DND-41 (cell line): ENCODE measurements at regions not wholly inside any gene's neighbourhood (a gene's known extent, or its start where the extent isn't known, plus 50 kb on each side); places are given as distances from the start of the nearest gene placed in this dataset.

ENCODE experiments used
- ATAC-seq: fragments of 200-7000 bp; cut with Tn5 transposase; 3 replicates; pipeline ENCODE4 v1.9.1; 2021; ENCODE audit warnings: low read depth; ENCODE audit not compliant: insufficient read depth
- DNase-seq: peaks from one replicate; pipeline ENCODE4 v3.0.0-alpha.2; 2020
- H2AFZ ChIP-seq: 2 replicates; pipeline ENCODE4 v1.6.0; 2012; ENCODE audit warnings: low read depth, low read length
- H3K27ac ChIP-seq: 2 replicates; pipeline ENCODE4 v1.5.1; 2012; ENCODE audit warnings: low read length, inconsistent platforms
- H3K27me3 ChIP-seq: fragments of 200-600 bp; sonication (generic); 2 replicates; pipeline ENCODE4 v1.6.0; 2012; ENCODE audit warnings: low read length, mild to moderate bottlenecking, inconsistent platforms; ENCODE audit not compliant: insufficient read depth, poor library complexity
- H3K36me3 ChIP-seq: 2 replicates; pipeline ENCODE4 v1.5.1; 2012; ENCODE audit warnings: low read length, inconsistent platforms; ENCODE audit not compliant: insufficient read depth
- H3K4me1 ChIP-seq: 2 replicates; pipeline ENCODE4 v1.5.1; 2012; ENCODE audit warnings: mild to moderate bottlenecking, low read length; ENCODE audit not compliant: insufficient read depth
- H3K4me2 ChIP-seq: 2 replicates; pipeline ENCODE4 v1.6.0; 2012; ENCODE audit warnings: mild to moderate bottlenecking, moderate library complexity, low read length, inconsistent platforms; ENCODE audit not compliant: insufficient read depth
- H3K4me3 ChIP-seq, 2 experiments: fragments of 200-600 bp in 1 of 2; shearing (Covaris generic) in 1 of 2; 2 replicates each; pipeline ENCODE4 v1.5.1; 2012 to 2016; ENCODE audit warnings: inconsistent platforms in 2 of 2, low read length in 2 of 2, mild to moderate bottlenecking in 2 of 2, low read depth in 1 of 2, moderate library complexity in 1 of 2
- H3K79me2 ChIP-seq: 2 replicates; pipeline ENCODE4 v1.6.0; 2012; ENCODE audit warnings: low read length, inconsistent platforms; ENCODE audit not compliant: insufficient read depth
- H3K9ac ChIP-seq: 2 replicates; pipeline ENCODE4 v1.6.0; 2012; ENCODE audit warnings: low read depth, mild to moderate bottlenecking, inconsistent platforms, low read length, moderate library complexity
- H3K9me3 ChIP-seq: 2 replicates; pipeline ENCODE4 v1.5.1; 2012; ENCODE audit warnings: low read length, moderate library complexity, mild to moderate bottlenecking, inconsistent platforms; ENCODE audit not compliant: insufficient read depth, severe bottlenecking
- H4K20me1 ChIP-seq: 2 replicates; pipeline ENCODE4 v1.6.0; 2012; ENCODE audit warnings: low read length; ENCODE audit not compliant: insufficient read depth
- CTCF ChIP-seq: IDR thresholded peaks from 2 replicates; pipeline ENCODE4 v1.5.1; 2012; ENCODE audit warnings: borderline replicate concordance, low read length, moderate library complexity, mild to moderate bottlenecking; ENCODE audit not compliant: poor library complexity, severe bottlenecking; ENCODE audit errors: extremely low read depth
- EZH2 ChIP-seq: IDR thresholded peaks from 3 replicates; pipeline ENCODE4 v1.6.1; 2012; ENCODE audit warnings: borderline replicate concordance, low read depth, mild to moderate bottlenecking, moderate library complexity, low read length, inconsistent platforms; ENCODE audit not compliant: severe bottlenecking

- Histone ChIP-seq H3K36me3 (no peaks in the 10 kb centered on the region), H4K20me1 (no peaks in the 10 kb centered on the region), H3K9ac (no peak overlapping the region), H3K9me3 (no peaks in the 10 kb centered on the region), H2AFZ (no peak overlapping the region), H3K4me1 (no peaks in the 10 kb centered on the region), H3K27ac (no peak overlapping the region), H3K4me2 (no peak overlapping the region), H3K4me3 (no peak overlapping the region), H3K79me2 (no peaks in the 10 kb centered on the region), H3K27me3 (peaks cover 5% of the 10 kb centered on the region)
- no peak for ATAC-seq
- DNase-seq, result no peak
- TF ChIP-seq EZH2 (no peak), CTCF (no peak)
Observed at GRCh38 chr2:71826299-71826698, 321.4 kb downstream of the CYP26B1 start.

- no peaks in the 10 kb centered on the region for H3K4me1 ChIP-seq
- H3K9me3 ChIP-seq, result no peaks in the 10 kb centered on the region
- H3K4me3 ChIP-seq, result no peak overlapping the region
- no peaks in the 10 kb centered on the region for H3K36me3 ChIP-seq
- no peak overlapping the region for H3K4me2 ChIP-seq
- no peak for TF ChIP-seq EZH2
- TF ChIP-seq CTCF, result no peak
- no peaks in the 10 kb centered on the region for H4K20me1 ChIP-seq
- peaks cover 5% of the 10 kb centered on the region for H3K27me3 ChIP-seq
- H3K9ac ChIP-seq, result no peak overlapping the region
- DNase-seq (no peak), ATAC-seq (no peak)
- no peaks in the 10 kb centered on the region for H3K79me2 ChIP-seq
- no peak overlapping the region for H3K27ac ChIP-seq
- no peak overlapping the region for H2AFZ ChIP-seq
Observed at GRCh38 chr2:71824436-71824835, 323.2 kb downstream of the CYP26B1 start.

GRCh38 chr2:71823526-71823925 is 324.1 kb downstream of the CYP26B1 start:
- no peak overlapping the region for H3K4me2 ChIP-seq
- DNase-seq, result no peak

More at GRCh38 chr2:71823526-71823925, 324.1 kb downstream of the CYP26B1 start:
- no peak overlapping the region for H3K4me3 ChIP-seq
- H3K79me2 ChIP-seq, result no peaks in the 10 kb centered on the region
- H3K9me3 ChIP-seq, result no peaks in the 10 kb centered on the region
- no peaks in the 10 kb centered on the region for H3K4me1 ChIP-seq
- no peak for ATAC-seq
- H3K27ac ChIP-seq, result no peak overlapping the region
- H4K20me1 ChIP-seq, result no peaks in the 10 kb centered on the region
- no peaks in the 10 kb centered on the region for H3K36me3 ChIP-seq
- TF ChIP-seq EZH2 (no peak), CTCF (no peak)
- H2AFZ ChIP-seq, result no peak overlapping the region
- H3K9ac ChIP-seq, result no peak overlapping the region
- peaks cover 5% of the 10 kb centered on the region for H3K27me3 ChIP-seq
